CD1c-positive myeloid dendritic cell (primary cell): ENCODE measurements at regions not wholly inside any gene's neighbourhood (a gene's known extent, or its start where the extent isn't known, plus 50 kb on each side); places are given as distances from the start of the nearest gene placed in this dataset.
A peak's percentile ranks its signal among the peaks of the same experiment; 100 is the strongest.

ENCODE experiments used
- DNase-seq: peaks from one replicate; pipeline ENCODE4 v3.0.0-alpha.2; 2016; ENCODE audit errors: extremely low spot score

DNA sequence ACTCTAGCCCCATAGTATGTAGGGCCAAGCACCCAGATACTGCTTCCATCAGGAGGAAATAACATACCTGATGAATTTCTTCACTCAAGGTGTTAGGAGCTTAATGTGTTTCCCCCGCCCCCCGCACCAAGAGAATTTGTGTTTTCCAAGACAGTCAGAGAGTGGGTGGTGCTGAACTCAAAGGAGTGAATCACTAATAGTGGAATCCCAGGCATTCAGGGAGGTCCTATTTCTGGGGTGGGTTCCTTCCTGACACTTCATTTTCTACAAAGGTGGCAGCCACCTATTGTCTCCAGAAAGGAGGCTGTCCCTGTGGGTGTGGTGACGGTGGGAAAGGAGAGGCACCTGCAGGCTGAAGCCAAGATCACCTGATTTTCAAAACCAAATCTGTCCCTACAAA lies 50.8 kb upstream of the ELF5 start:
- no peak for DNase-seq

- no peak for DNase-seq
These were observed 51.2 kb upstream of the ELF5 start for GRCh38 chr11:34564807-34565241.

DNA sequence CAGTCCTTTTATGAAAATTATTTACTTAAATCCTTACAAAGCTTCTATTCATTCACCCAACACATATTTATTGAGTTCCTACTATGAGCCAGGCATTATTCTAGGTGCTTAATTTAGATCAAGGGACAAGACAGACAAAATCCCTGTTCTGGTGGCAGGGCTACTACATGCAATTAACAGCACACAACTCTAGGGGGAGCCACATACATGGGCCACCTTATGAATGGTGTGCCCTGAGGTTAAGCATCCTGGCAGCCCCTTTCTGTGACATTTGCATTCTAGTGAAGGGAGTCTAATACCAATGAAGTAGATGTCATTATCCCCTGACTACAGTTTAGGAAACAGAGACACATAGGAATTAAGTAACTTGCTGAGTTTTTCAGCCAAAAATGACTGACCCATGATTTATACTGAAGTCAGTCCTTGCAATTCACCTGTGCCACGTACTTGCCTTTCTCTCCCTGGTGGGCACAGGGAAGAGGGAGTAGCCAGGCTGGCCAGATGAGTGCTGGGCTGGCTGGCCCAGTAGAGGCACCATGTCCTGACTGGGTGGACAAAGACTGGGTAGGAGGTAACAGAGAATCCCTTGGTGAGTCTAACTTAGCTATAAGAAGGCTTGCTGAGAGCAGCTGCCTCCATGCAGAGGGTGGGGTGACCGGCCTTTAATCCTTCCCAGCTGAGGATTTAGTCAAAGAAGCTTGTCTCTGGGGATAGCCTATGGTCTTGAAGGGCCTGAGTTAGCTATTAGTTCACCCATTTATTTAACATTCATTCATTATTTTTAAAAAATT lies 52.0 kb upstream of the ELF5 start:
- DNase-seq, result peak; percentile 31

DNA sequence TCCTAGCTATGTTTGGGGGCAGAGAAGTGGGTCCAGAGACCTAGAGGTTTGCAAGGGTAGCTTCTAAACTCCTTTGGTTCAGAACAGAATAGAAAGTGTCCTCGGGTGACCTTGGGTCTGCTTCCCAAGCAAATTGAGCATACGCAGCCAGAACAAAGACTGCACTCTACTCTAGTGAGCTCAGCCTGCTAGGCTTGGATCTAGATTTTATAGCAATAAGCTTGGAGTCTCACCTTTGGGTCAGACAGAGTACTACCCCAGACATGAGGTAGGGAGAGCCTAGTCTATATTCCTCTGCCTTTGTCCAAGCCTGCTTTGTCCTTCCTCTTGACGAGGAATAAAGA lies 52.6 kb upstream of the ELF5 start:
- DNase-seq, result no peak

DNA sequence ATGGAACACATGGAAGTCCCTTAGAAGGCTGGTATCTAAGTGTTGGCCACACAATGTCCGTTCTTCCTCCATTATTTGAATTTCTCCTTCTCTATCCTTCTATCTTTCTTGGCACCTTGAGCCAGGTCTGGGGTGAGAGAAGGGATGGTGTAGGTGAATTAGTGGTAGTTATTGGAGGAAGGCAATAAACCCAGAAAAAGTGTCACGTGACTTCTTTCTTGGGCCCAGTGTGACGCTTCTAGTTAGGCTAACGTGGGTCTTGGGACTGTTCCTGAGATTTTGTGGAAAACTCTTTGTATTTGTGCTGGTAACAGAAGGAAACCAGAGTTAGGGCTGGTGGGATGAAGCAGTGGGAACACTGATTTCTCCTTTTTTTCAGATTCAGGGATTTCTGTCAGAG lies 53.1 kb upstream of the ELF5 start:
- no peak for DNase-seq

DNA sequence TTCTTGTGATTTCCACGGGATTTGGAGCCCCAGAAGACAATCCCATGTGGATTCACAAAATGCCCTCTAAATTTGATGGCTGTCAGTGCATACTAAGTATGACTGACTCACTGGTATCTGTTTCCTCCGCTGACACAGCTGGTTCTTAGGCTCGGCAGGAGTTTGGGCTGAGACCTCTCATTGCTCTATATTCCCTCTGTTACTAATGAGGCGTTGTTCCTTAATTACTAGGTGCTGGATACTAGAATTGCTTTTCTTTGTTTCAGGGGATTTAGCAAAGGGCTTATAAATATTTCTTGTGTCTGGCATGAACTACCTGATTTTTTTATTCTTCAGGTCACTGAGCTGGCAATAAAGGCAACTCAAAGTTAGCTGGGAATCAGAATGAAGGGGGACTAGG lies 53.2 kb upstream of the EHF start:
- DNase-seq, result no peak

DNA sequence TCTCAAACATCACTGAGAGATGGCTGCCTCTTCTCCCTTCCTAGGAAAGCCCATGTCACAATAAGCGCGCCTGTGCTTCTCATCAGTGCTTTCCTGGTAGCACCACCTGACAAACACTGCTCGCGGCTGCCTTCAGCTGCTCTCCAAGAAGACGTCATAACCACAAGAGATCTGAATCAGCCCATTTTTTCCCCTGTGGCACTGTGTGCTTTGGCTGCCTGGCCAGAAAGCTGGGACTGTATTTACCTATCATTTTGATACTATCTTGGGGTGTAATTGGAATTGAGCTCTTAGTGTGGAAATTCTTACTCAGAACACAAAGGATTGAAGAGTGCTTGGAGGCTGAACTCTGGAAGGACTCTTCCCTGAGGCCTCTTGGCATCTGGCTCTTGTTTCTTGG lies 50.3 kb upstream of the EHF start:
- no peak for DNase-seq
